ENCODE measurements at regions not wholly inside any gene's neighbourhood (a gene's known extent, or its start where the extent isn't known, plus 50 kb on each side); places are given as distances from the start of the nearest gene placed in this dataset.
"Not testable (repeated sequence)": the region's sequence is repeated elsewhere in the genome, so short reads cannot be mapped to it uniquely, and the experiment has no call there.

GRCh38 chrX:94041881-94042280 is 367.9 kb downstream of the FAM133A start:
- ATAC-seq = no peak

- ATAC-seq = no peak
These were observed 371.7 kb downstream of the FAM133A start for GRCh38 chrX:94045724-94046123.

- ATAC-seq = no peak
These were observed 377.9 kb downstream of the FAM133A start for GRCh38 chrX:94051926-94052325.

GRCh38 chrX:94053575-94053974 is 379.6 kb downstream of the FAM133A start:
- no peak for ATAC-seq

- ATAC-seq = no peak
These were observed 383.4 kb downstream of the FAM133A start for GRCh38 chrX:94057385-94057784.

GRCh38 chrX:94058728-94059382 is 384.8 kb downstream of the FAM133A start:
- no peak for ATAC-seq

GRCh38 chrX:94065091-94065490 is 391.1 kb downstream of the FAM133A start:
- no peak for ATAC-seq

GRCh38 chrX:94089149-94089548 is 415.1 kb downstream of the FAM133A start:
- ATAC-seq = no peak

GRCh38 chrX:94097868-94098267 is 423.9 kb downstream of the FAM133A start:
- ATAC-seq = no peak

GRCh38 chrX:94107981-94108380 is 434.0 kb downstream of the FAM133A start:
- ATAC-seq = no peak

GRCh38 chrX:94114362-94114761 is 440.4 kb downstream of the FAM133A start:
- no peak for ATAC-seq

GRCh38 chrX:94121799-94122198 is 447.8 kb downstream of the FAM133A start:
- no peak for ATAC-seq

- ATAC-seq = no peak
These were observed 449.1 kb downstream of the FAM133A start for GRCh38 chrX:94123062-94123461.

GRCh38 chrX:94162971-94163370 is 489.0 kb downstream of the FAM133A start:
- ATAC-seq = no peak

- no peak for ATAC-seq
These were observed 504.3 kb downstream of the FAM133A start for GRCh38 chrX:94178145-94178788.

- no peak for ATAC-seq
These were observed 530.5 kb downstream of the FAM133A start for GRCh38 chrX:94204524-94204923.

GRCh38 chrX:94216738-94217137 is 542.7 kb downstream of the FAM133A start:
- no peak for ATAC-seq

- no peak for ATAC-seq
These were observed 578.2 kb downstream of the FAM133A start for GRCh38 chrX:94252211-94252610.

- no peak for ATAC-seq
These were observed 582.4 kb downstream of the FAM133A start for GRCh38 chrX:94256396-94256795.

GRCh38 chrX:94265323-94265722 is 591.3 kb downstream of the FAM133A start:
- ATAC-seq = no peak

GRCh38 chrX:94288325-94288724 is 614.3 kb downstream of the FAM133A start:
- no peak for ATAC-seq

GRCh38 chrX:94288972-94289371 is 615.0 kb downstream of the FAM133A start:
- no peak for ATAC-seq

GRCh38 chrX:94302446-94302845 is 628.4 kb downstream of the FAM133A start:
- ATAC-seq = no peak

- no peak for ATAC-seq
These were observed 655.2 kb downstream of the FAM133A start for GRCh38 chrX:94329182-94329581.

GRCh38 chrX:94341730-94342129 is 667.7 kb downstream of the FAM133A start:
- not testable (repeated sequence) for ATAC-seq
